AG20443 (cell line): ENCODE measurements at regions not wholly inside any gene's neighbourhood (a gene's known extent, or its start where the extent isn't known, plus 50 kb on each side); places are given as distances from the start of the nearest gene placed in this dataset.
A peak's percentile ranks its signal among the peaks of the same experiment; 100 is the strongest.

Experiments
- DNase-seq: peaks from one replicate; pipeline ENCODE4 v3.0.0; 2012; ENCODE audit warnings: low spot score, mixed read lengths

- DNase-seq: no peak
These were observed 61.9 kb upstream of the PTPRZ1 start for GRCh38 chr7:121810831-121811672.

GRCh38 chr7:121807078-121807477 is 65.9 kb upstream of the PTPRZ1 start:
- DNase-seq: no peak

GRCh38 chr7:121803039-121803438 is 69.9 kb upstream of the PTPRZ1 start:
- DNase-seq: no peak

GRCh38 chr7:121800916-121801675 is 71.9 kb upstream of the PTPRZ1 start:
- DNase-seq: no peak

GRCh38 chr7:121798896-121799295 is 74.1 kb upstream of the PTPRZ1 start:
- no peak for DNase-seq

GRCh38 chr7:121798453-121798840 is 74.5 kb upstream of the PTPRZ1 start:
- DNase-seq: no peak

- no peak for DNase-seq
These were observed 75.1 kb upstream of the PTPRZ1 start for GRCh38 chr7:121797657-121798452.

GRCh38 chr7:121796936-121797656 is 75.9 kb upstream of the PTPRZ1 start:
- DNase-seq: no peak

- no peak for DNase-seq
These were observed 76.6 kb upstream of the PTPRZ1 start for GRCh38 chr7:121796381-121796780.

GRCh38 chr7:121795736-121796135 is 77.2 kb upstream of the PTPRZ1 start:
- DNase-seq: no peak

GRCh38 chr7:121793716-121794115 is 79.2 kb upstream of the PTPRZ1 start:
- DNase-seq: no peak

GRCh38 chr7:121777672-121778071 is 95.3 kb upstream of the PTPRZ1 start:
- no peak for DNase-seq

- no peak for DNase-seq
These were observed 98.4 kb upstream of the PTPRZ1 start for GRCh38 chr7:121774563-121774962.

GRCh38 chr7:121766676-121767075 is 106.3 kb upstream of the PTPRZ1 start:
- DNase-seq: no peak

GRCh38 chr7:121761399-121761798 is 111.6 kb upstream of the PTPRZ1 start:
- no peak for DNase-seq

GRCh38 chr7:121755818-121756552 is 117.0 kb upstream of the PTPRZ1 start:
- DNase-seq: no peak

GRCh38 chr7:121755286-121755685 is 117.7 kb upstream of the PTPRZ1 start:
- DNase-seq: peak; percentile 7

GRCh38 chr7:121753944-121754343 is 119.0 kb upstream of the PTPRZ1 start:
- DNase-seq: no peak

GRCh38 chr7:121752706-121753105 is 120.3 kb upstream of the PTPRZ1 start:
- peak; percentile 29 for DNase-seq

GRCh38 chr7:121748546-121748945 is 124.4 kb upstream of the PTPRZ1 start:
- no peak for DNase-seq

GRCh38 chr7:121745856-121746255 is 127.1 kb upstream of the PTPRZ1 start:
- no peak for DNase-seq
